Trophoblast cell (in vitro differentiated cells and primary cell): ENCODE measurements at regions not wholly inside any gene's neighbourhood (a gene's known extent, or its start where the extent isn't known, plus 50 kb on each side); places are given as distances from the start of the nearest gene placed in this dataset.

ENCODE experiments used
- DNase-seq, 2 donors: peaks; one replicate each; pipeline ENCODE4 v3.0.0-alpha.2; 2016
- H2AFZ ChIP-seq: 2 replicates; pipeline ENCODE4 v1.6.1; 2013; ENCODE audit warnings: low read length, moderate library complexity, mild to moderate bottlenecking; ENCODE audit not compliant: insufficient read depth, poor library complexity
- H2AK5ac ChIP-seq: 2 replicates; pipeline ENCODE4 v1.6.1; 2013; ENCODE audit warnings: mild to moderate bottlenecking, low read length
- H2BK120ac ChIP-seq: 2 replicates; pipeline ENCODE4 v1.6.1; 2013; ENCODE audit warnings: low read length, mild to moderate bottlenecking, moderate library complexity; ENCODE audit not compliant: insufficient read depth, poor library complexity
- H2BK12ac ChIP-seq: 2 replicates; pipeline ENCODE4 v1.6.1; 2013; ENCODE audit warnings: mild to moderate bottlenecking, low read length, moderate library complexity
- H2BK5ac ChIP-seq: 2 replicates; pipeline ENCODE4 v1.6.1; 2013; ENCODE audit warnings: low read length, low read depth, moderate library complexity, mild to moderate bottlenecking; ENCODE audit not compliant: poor library complexity
- H3K14ac ChIP-seq: 2 replicates; pipeline ENCODE4 v1.6.1; 2013; ENCODE audit warnings: mild to moderate bottlenecking, low read length
- H3K18ac ChIP-seq: 2 replicates; pipeline ENCODE4 v1.6.1; 2013; ENCODE audit warnings: mild to moderate bottlenecking, low read length
- H3K23ac ChIP-seq: 2 replicates; pipeline ENCODE4 v1.6.1; 2013; ENCODE audit warnings: low read length
- H3K27ac ChIP-seq: 2 replicates; pipeline ENCODE4 v1.5.1; 2013; ENCODE audit warnings: low read depth, mild to moderate bottlenecking, inconsistent platforms, low read length, moderate library complexity
- H3K27me3 ChIP-seq: 2 replicates; pipeline ENCODE4 v1.6.1; 2013; ENCODE audit warnings: inconsistent platforms, mild to moderate bottlenecking, low read length, moderate library complexity; ENCODE audit not compliant: insufficient read depth
- H3K36me3 ChIP-seq, 2 experiments: 1 replicate in 1 of 2; 2 replicates in 1 of 2; pipeline ENCODE4 v1.6.1; 2013; ENCODE audit warnings: low read length in 2 of 2, mild to moderate bottlenecking in 2 of 2, moderate library complexity in 1 of 2; ENCODE audit not compliant: insufficient read depth in 2 of 2, control insufficient read depth in 1 of 2
- H3K4ac ChIP-seq: 2 replicates; pipeline ENCODE4 v1.6.1; 2013; ENCODE audit warnings: low read depth, mild to moderate bottlenecking, low read length, moderate library complexity
- H3K4me1 ChIP-seq, 2 experiments: 1 replicate in 1 of 2; 2 replicates in 1 of 2; pipeline ENCODE4 v1.6.1; 2013; ENCODE audit warnings: low read length in 2 of 2, mild to moderate bottlenecking in 2 of 2, moderate library complexity in 1 of 2; ENCODE audit not compliant: insufficient read depth in 2 of 2, control insufficient read depth in 1 of 2
- H3K4me2 ChIP-seq: 2 replicates; pipeline ENCODE4 v1.6.1; 2013; ENCODE audit warnings: inconsistent platforms, mild to moderate bottlenecking, low read length, moderate library complexity
- H3K4me3 ChIP-seq: 2 replicates; pipeline ENCODE4 v1.5.1; 2013; ENCODE audit warnings: mild to moderate bottlenecking, low read depth, low read length, inconsistent platforms
- H3K79me1 ChIP-seq: one replicate; pipeline ENCODE4 v1.6.1; 2013; ENCODE audit warnings: low read length
- H3K79me2 ChIP-seq: 2 replicates; pipeline ENCODE4 v1.6.1; 2013; ENCODE audit warnings: low read length, mild to moderate bottlenecking; ENCODE audit not compliant: control insufficient read depth, insufficient read depth, poor library complexity
- H3K9ac ChIP-seq: 2 replicates; pipeline ENCODE4 v1.6.1; 2013; ENCODE audit warnings: mild to moderate bottlenecking, low read length
- H3K9me3 ChIP-seq: 2 replicates; pipeline ENCODE4 v1.6.1; 2013; ENCODE audit warnings: low read depth, mild to moderate bottlenecking, control low read depth, inconsistent platforms, low read length; ENCODE audit not compliant: insufficient read depth
- H4K12ac ChIP-seq: 2 replicates; pipeline ENCODE4 v1.6.1; 2013; ENCODE audit warnings: low read depth, mild to moderate bottlenecking, low read length, moderate library complexity
- H4K8ac ChIP-seq: 2 replicates; pipeline ENCODE4 v1.6.1; 2013; ENCODE audit warnings: low read depth, mild to moderate bottlenecking, low read length, moderate library complexity
- H4K91ac ChIP-seq: one replicate; pipeline ENCODE4 v1.6.1; 2013; ENCODE audit warnings: low read depth, mild to moderate bottlenecking, low read length, moderate library complexity
- WGBS: extraction: QIAGEN DNeasy Blood & Tissue Kit; methylation state at CpG from one replicate; pipeline ENCODE4 v1.1.7; 2013; ENCODE audit warnings: missing lambda C conversion rate; ENCODE audit not compliant: insufficient read length, insufficient coverage; ENCODE audit errors: extremely low coverage; 5-methylcytosine and 5-hydroxymethylcytosine counted together

- WGBS = no CpG with 5 or more reads among the region's 5 CpGs
- Histone ChIP-seq H3K27ac (no peak overlapping the region), H2BK5ac (no peak overlapping the region), H3K4me2 (no peak overlapping the region), H3K4ac (no peak overlapping the region), H3K27me3 (no peaks in the 10 kb centered on the region), H2BK120ac (no peak overlapping the region), H3K79me1 (no peaks in the 10 kb centered on the region), H3K9me3 (peaks cover 2% of the 10 kb centered on the region), H2AK5ac (no peak overlapping the region), H4K91ac (no peak overlapping the region), H3K36me3 (no peaks in the 10 kb centered on the region), H3K23ac (no peak overlapping the region), H3K79me2 (no peaks in the 10 kb centered on the region), H2AFZ (no peak overlapping the region), H4K12ac (no peak overlapping the region), H2BK12ac (no peak overlapping the region), H3K9ac (no peak overlapping the region), H4K8ac (no peak overlapping the region), H3K18ac (no peak overlapping the region), H3K4me3 (no peak overlapping the region), H3K14ac (no peak overlapping the region), H3K4me1 (no peaks in the 10 kb centered on the region)
- no peak for DNase-seq
These were observed 235.6 kb upstream of the ZNF521 start for GRCh38 chr18:25587545-25587944.

- Histone ChIP-seq H4K91ac (peak overlapping the region; percentile 22), H3K4ac (no peak overlapping the region), H3K4me3 (no peak overlapping the region), H3K23ac (no peak overlapping the region), H4K8ac (no peak overlapping the region), H3K79me1 (no peaks in the 10 kb centered on the region), H3K4me2 (no peak overlapping the region), H3K4me1 (peaks cover 0 to 3% of the 10 kb centered on the region in 2 experiments), H2BK12ac (peak overlapping the region; percentile 62), H3K27me3 (no peaks in the 10 kb centered on the region), H3K9ac (no peak overlapping the region), H3K27ac (no peak overlapping the region), H2AFZ (no peak overlapping the region), H2BK5ac (no peak overlapping the region), H3K18ac (no peak overlapping the region), H3K79me2 (no peaks in the 10 kb centered on the region), H2BK120ac (peak overlapping the region; percentile 29), H3K9me3 (peaks cover 2% of the 10 kb centered on the region), H3K36me3 (peaks cover 0 to 1% of the 10 kb centered on the region in 2 experiments), H2AK5ac (peak overlapping the region; percentile 43), H4K12ac (no peak overlapping the region), H3K14ac (no peak overlapping the region)
- WGBS = no CpG with 5 or more reads among the region's 5 CpGs
- no peak for DNase-seq
These were observed 217.0 kb upstream of the ZNF521 start for GRCh38 chr18:25568986-25569385.

- H2AFZ ChIP-seq = no peak overlapping the region
- no peak overlapping the region for H3K14ac ChIP-seq
- no peak overlapping the region for H3K23ac ChIP-seq
- H3K79me1 ChIP-seq = no peaks in the 10 kb centered on the region
- H3K18ac ChIP-seq = no peak overlapping the region
- H4K12ac ChIP-seq = no peak overlapping the region
- H3K9ac ChIP-seq = no peak overlapping the region
- H3K36me3 ChIP-seq = no peaks in the 10 kb centered on the region
- H4K8ac ChIP-seq = no peak overlapping the region
- H4K91ac ChIP-seq = peak overlapping the region; percentile 2
- H2BK120ac ChIP-seq = no peak overlapping the region
- no peaks in the 10 kb centered on the region for H3K9me3 ChIP-seq
- no peak overlapping the region for H2BK12ac ChIP-seq
- no peak overlapping the region for H3K4me2 ChIP-seq
- peaks cover 5% of the 10 kb centered on the region in 2 experiments for H3K4me1 ChIP-seq
- no peaks in the 10 kb centered on the region for H3K27me3 ChIP-seq
- no peak overlapping the region for H2BK5ac ChIP-seq
- no peak overlapping the region for H3K4ac ChIP-seq
- no CpG with 5 or more reads among the region's 16 CpGs for WGBS
- H3K27ac ChIP-seq = no peak overlapping the region
- H3K4me3 ChIP-seq = no peak overlapping the region
- DNase-seq = no peak
- H2AK5ac ChIP-seq = no peak overlapping the region
- no peaks in the 10 kb centered on the region for H3K79me2 ChIP-seq
These were observed 212.1 kb upstream of the ZNF521 start for GRCh38 chr18:25563816-25564683.

- no peak overlapping the region for H4K8ac ChIP-seq
- H3K4me2 ChIP-seq = no peak overlapping the region
- no peak overlapping the region for H3K14ac ChIP-seq
- H3K79me1 ChIP-seq = no peaks in the 10 kb centered on the region
- no peaks in the 10 kb centered on the region for H3K9me3 ChIP-seq
- no peak overlapping the region for H2BK5ac ChIP-seq
- no peaks in the 10 kb centered on the region for H3K79me2 ChIP-seq
- H2AFZ ChIP-seq = no peak overlapping the region
- H2BK12ac ChIP-seq = peak overlapping the region; percentile 42
- no peak for DNase-seq
- H3K36me3 ChIP-seq = no peaks in the 10 kb centered on the region
- peak overlapping the region; percentile 36 for H2BK120ac ChIP-seq
- no peak overlapping the region for H3K27ac ChIP-seq
- H3K4me3 ChIP-seq = no peak overlapping the region
- H4K91ac ChIP-seq = peak overlapping the region; percentile 7
- no peak overlapping the region for H3K23ac ChIP-seq
- H3K4ac ChIP-seq = no peak overlapping the region
- no peak overlapping the region for H2AK5ac ChIP-seq
- H4K12ac ChIP-seq = no peak overlapping the region
- H3K18ac ChIP-seq = no peak overlapping the region
- H3K27me3 ChIP-seq = no peaks in the 10 kb centered on the region
- no peak overlapping the region for H3K9ac ChIP-seq
- peaks cover 2 to 5% of the 10 kb centered on the region in 2 experiments for H3K4me1 ChIP-seq
- WGBS = no CpG with 5 or more reads among the region's 3 CpGs
These were observed 211.4 kb upstream of the ZNF521 start for GRCh38 chr18:25563346-25563745.
